T47D (cell line): ENCODE measurements at regions not wholly inside any gene's neighbourhood (a gene's known extent, or its start where the extent isn't known, plus 50 kb on each side); places are given as distances from the start of the nearest gene placed in this dataset.

Source experiments
- DNase-seq, 2 experiments: peaks; one replicate each; pipeline versions ENCODE4 v3.0.0 to v3.0.0-alpha.2; 2011 to 2012; ENCODE audit warnings: low read depth in 1 of 2, low spot score in 1 of 2
- JUND ChIP-seq: IDR thresholded peaks from 2 replicates; pipeline ENCODE4 v1.6.1; 2012; ENCODE audit warnings: low read depth
- in situ Hi-C: cut with HindIII; loops from 2 replicates; pipeline ENCODE4 v1.10.0; 2016; ENCODE audit warnings: low sequenced_read_pairs, low pct_unique_long_range_greater_than_20kb

GRCh38 chr14:87449016-87449415 lies 544.0 kb downstream of the GALC start:
- DNase-seq, result no peak
- in situ Hi-C loops, result no loop called here
- TF ChIP-seq JUND, result no peak

- in situ Hi-C loops, result no loop called here
- no peak for TF ChIP-seq JUND
- DNase-seq, result no peak
Measured at GRCh38 chr14:87443787-87444186, 549.2 kb downstream of the GALC start.

- TF ChIP-seq JUND, result no peak
- in situ Hi-C loops, result no loop called here
- DNase-seq, result no peak
Measured at GRCh38 chr14:87443039-87443438, 549.9 kb downstream of the GALC start.

GRCh38 chr14:87437158-87437557 lies 555.8 kb downstream of the GALC start:
- TF ChIP-seq JUND, result no peak
- in situ Hi-C loops, result no loop called here

GRCh38 chr14:87434680-87435079 lies 558.3 kb downstream of the GALC start:
- in situ Hi-C loops, result no loop called here
- no peak for DNase-seq
- no peak for TF ChIP-seq JUND

More at GRCh38 chr14:87437158-87437557, 555.8 kb downstream of the GALC start:
- no peak for DNase-seq

GRCh38 chr14:87434011-87434410 lies 559.0 kb downstream of the GALC start:
- in situ Hi-C loops, result no loop called here
- TF ChIP-seq JUND, result no peak

GRCh38 chr14:87432698-87433097 lies 560.3 kb downstream of the GALC start:
- no peak for DNase-seq
- TF ChIP-seq JUND, result no peak
- in situ Hi-C loops, result no loop called here

More at GRCh38 chr14:87434011-87434410, 559.0 kb downstream of the GALC start:
- DNase-seq, result peak in 1 of 2 experiments; percentile 53

GRCh38 chr14:87430810-87431209 lies 562.2 kb downstream of the GALC start:
- TF ChIP-seq JUND, result no peak
- no peak for DNase-seq
- in situ Hi-C loops, result no loop called here

- no peak for DNase-seq
- TF ChIP-seq JUND, result no peak
- in situ Hi-C loops, result no loop called here
Measured at GRCh38 chr14:87430214-87430613, 562.8 kb downstream of the GALC start.

GRCh38 chr14:87419925-87420324 lies 573.1 kb downstream of the GALC start:
- DNase-seq, result no peak
- in situ Hi-C loops, result no loop called here
- no peak for TF ChIP-seq JUND

- in situ Hi-C loops, result no loop called here
- TF ChIP-seq JUND, result no peak
- peak in 1 of 2 experiments; percentile 12 for DNase-seq
Measured at GRCh38 chr14:87411370-87411769, 581.6 kb downstream of the GALC start.

GRCh38 chr14:87409393-87409792 lies 583.6 kb downstream of the GALC start:
- TF ChIP-seq JUND, result no peak
- in situ Hi-C loops, result no loop called here
- no peak for DNase-seq

GRCh38 chr14:87407344-87407743 lies 585.6 kb downstream of the GALC start:
- no peak for TF ChIP-seq JUND
- in situ Hi-C loops, result no loop called here
- no peak for DNase-seq

- TF ChIP-seq JUND, result no peak
- DNase-seq, result no peak
- in situ Hi-C loops, result no loop called here
Measured at GRCh38 chr14:87405563-87405962, 587.4 kb downstream of the GALC start.

- in situ Hi-C loops, result no loop called here
- TF ChIP-seq JUND, result no peak
- DNase-seq, result no peak
Measured at GRCh38 chr14:87397499-87397898, 595.5 kb downstream of the GALC start.
